ENCODE measurements at regions not wholly inside any gene's neighbourhood (a gene's known extent, or its start where the extent isn't known, plus 50 kb on each side); places are given as distances from the start of the nearest gene placed in this dataset.

GRCh38 chr20:12264711-12265110 is 347.0 kb downstream of the BTBD3 start:
- TF ChIP-seq POLR2AphosphoS5 (IDR thresholded peaks at IDR 0.05; ENCODE audit: low read depth): no peak
- TF ChIP-seq, protein P1, sequence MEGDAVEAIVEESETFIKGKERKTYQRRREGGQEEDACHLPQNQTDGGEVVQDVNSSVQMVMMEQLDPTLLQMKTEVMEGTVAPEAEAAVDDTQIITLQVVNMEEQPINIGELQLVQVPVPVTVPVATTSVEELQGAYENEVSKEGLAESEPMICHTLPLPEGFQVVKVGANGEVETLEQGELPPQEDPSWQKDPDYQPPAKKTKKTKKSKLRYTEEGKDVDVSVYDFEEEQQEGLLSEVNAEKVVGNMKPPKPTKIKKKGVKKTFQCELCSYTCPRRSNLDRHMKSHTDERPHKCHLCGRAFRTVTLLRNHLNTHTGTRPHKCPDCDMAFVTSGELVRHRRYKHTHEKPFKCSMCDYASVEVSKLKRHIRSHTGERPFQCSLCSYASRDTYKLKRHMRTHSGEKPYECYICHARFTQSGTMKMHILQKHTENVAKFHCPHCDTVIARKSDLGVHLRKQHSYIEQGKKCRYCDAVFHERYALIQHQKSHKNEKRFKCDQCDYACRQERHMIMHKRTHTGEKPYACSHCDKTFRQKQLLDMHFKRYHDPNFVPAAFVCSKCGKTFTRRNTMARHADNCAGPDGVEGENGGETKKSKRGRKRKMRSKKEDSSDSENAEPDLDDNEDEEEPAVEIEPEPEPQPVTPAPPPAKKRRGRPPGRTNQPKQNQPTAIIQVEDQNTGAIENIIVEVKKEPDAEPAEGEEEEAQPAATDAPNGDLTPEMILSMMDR (IDR thresholded peaks at IDR 0.05; ENCODE audit: insufficient read depth, low read length): no peak
- TF ChIP-seq SPI1 (IDR thresholded peaks at IDR 0.05; ENCODE audit: borderline replicate concordance, low read depth): no peak
- TF ChIP-seq, protein P2, sequence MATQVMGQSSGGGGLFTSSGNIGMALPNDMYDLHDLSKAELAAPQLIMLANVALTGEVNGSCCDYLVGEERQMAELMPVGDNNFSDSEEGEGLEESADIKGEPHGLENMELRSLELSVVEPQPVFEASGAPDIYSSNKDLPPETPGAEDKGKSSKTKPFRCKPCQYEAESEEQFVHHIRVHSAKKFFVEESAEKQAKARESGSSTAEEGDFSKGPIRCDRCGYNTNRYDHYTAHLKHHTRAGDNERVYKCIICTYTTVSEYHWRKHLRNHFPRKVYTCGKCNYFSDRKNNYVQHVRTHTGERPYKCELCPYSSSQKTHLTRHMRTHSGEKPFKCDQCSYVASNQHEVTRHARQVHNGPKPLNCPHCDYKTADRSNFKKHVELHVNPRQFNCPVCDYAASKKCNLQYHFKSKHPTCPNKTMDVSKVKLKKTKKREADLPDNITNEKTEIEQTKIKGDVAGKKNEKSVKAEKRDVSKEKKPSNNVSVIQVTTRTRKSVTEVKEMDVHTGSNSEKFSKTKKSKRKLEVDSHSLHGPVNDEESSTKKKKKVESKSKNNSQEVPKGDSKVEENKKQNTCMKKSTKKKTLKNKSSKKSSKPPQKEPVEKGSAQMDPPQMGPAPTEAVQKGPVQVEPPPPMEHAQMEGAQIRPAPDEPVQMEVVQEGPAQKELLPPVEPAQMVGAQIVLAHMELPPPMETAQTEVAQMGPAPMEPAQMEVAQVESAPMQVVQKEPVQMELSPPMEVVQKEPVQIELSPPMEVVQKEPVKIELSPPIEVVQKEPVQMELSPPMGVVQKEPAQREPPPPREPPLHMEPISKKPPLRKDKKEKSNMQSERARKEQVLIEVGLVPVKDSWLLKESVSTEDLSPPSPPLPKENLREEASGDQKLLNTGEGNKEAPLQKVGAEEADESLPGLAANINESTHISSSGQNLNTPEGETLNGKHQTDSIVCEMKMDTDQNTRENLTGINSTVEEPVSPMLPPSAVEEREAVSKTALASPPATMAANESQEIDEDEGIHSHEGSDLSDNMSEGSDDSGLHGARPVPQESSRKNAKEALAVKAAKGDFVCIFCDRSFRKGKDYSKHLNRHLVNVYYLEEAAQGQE (IDR thresholded peaks at IDR 0.05; ENCODE audit: insufficient replicate concordance, low read depth): no peak
- no peak for TF ChIP-seq GABPA (IDR thresholded peaks at IDR 0.05; ENCODE audit: low read depth)

Data from HL-60 (cell line).